Keratinocyte (primary cell): ENCODE measurements at regions not wholly inside any gene's neighbourhood (a gene's known extent, or its start where the extent isn't known, plus 50 kb on each side); places are given as distances from the start of the nearest gene placed in this dataset.

Experiments used
- DNase-seq: peaks from one replicate; pipeline ENCODE4 v3.0.0-alpha.2; 2011; ENCODE audit warnings: low read depth, missing footprints, low spot score
- FAIRE-seq: peaks from 2 replicates; lab custom pipeline; 2011; peaks lifted over from hg19 to GRCh38; lab: Jason Lieb, UNC
- H2AFZ ChIP-seq: 2 replicates; pipeline ENCODE4 v1.6.0; 2012; ENCODE audit warnings: low read length, control low read depth, inconsistent platforms; ENCODE audit not compliant: control insufficient read depth
- H3K27ac ChIP-seq: 2 replicates; pipeline ENCODE4 v1.5.1; 2011; ENCODE audit warnings: low read length; ENCODE audit not compliant: control insufficient read depth, insufficient read depth
- H3K27me3 ChIP-seq: 3 replicates; pipeline ENCODE4 v1.6.0; 2011; ENCODE audit warnings: low read length; ENCODE audit not compliant: control insufficient read depth, insufficient read depth; ENCODE audit errors: extremely low read depth
- H3K36me3 ChIP-seq, 2 experiments: 2 replicates in 1 of 2; 3 replicates in 1 of 2; pipeline ENCODE4 v1.5.1; 2011; ENCODE audit warnings: low read length in 2 of 2, mild to moderate bottlenecking in 1 of 2; ENCODE audit not compliant: control insufficient read depth in 2 of 2, insufficient read depth in 2 of 2; ENCODE audit errors: extremely low read depth in 1 of 2
- H3K4me1 ChIP-seq: 3 replicates; pipeline ENCODE4 v1.5.1; 2011; ENCODE audit warnings: low read length; ENCODE audit not compliant: control insufficient read depth, insufficient read depth; ENCODE audit errors: extremely low read depth
- H3K4me2 ChIP-seq: 3 replicates; pipeline ENCODE4 v1.6.0; 2011; ENCODE audit warnings: low read depth, low read length; ENCODE audit not compliant: control insufficient read depth, insufficient read depth; ENCODE audit errors: extremely low read depth
- H3K4me3 ChIP-seq, 3 experiments: fragments of 200-600 bp in 1 of 3; sonication (generic) in 1 of 3; 2 replicates in 2 of 3; 3 replicates in 1 of 3; pipeline ENCODE4 v1.5.1; 2011 to 2016; ENCODE audit warnings: low read length in 3 of 3, mild to moderate bottlenecking in 3 of 3, control low read depth in 2 of 3, inconsistent platforms in 1 of 3, low read depth in 1 of 3, mixed read lengths in 1 of 3, mixed run types in 1 of 3, moderate library complexity in 1 of 3; ENCODE audit not compliant: control insufficient read depth in 2 of 3, insufficient read depth in 2 of 3; ENCODE audit errors: extremely low read depth in 1 of 3
- H3K79me2 ChIP-seq: 2 replicates; pipeline ENCODE4 v1.6.0; 2012; ENCODE audit warnings: low read length; ENCODE audit not compliant: control insufficient read depth, insufficient read depth
- H3K9ac ChIP-seq: 3 replicates; pipeline ENCODE4 v1.6.0; 2011; ENCODE audit warnings: low read length; ENCODE audit not compliant: control insufficient read depth, insufficient read depth; ENCODE audit errors: extremely low read depth
- H3K9me1 ChIP-seq: 3 replicates; pipeline ENCODE4 v1.6.0; 2011; ENCODE audit warnings: low read length; ENCODE audit not compliant: control insufficient read depth, insufficient read depth; ENCODE audit errors: extremely low read depth
- H3K9me3 ChIP-seq: 2 replicates; pipeline ENCODE4 v1.5.1; 2012; ENCODE audit warnings: low read depth, low read length; ENCODE audit not compliant: control insufficient read depth
- H4K20me1 ChIP-seq: 3 replicates; pipeline ENCODE4 v1.6.0; 2011; ENCODE audit warnings: low read length; ENCODE audit not compliant: control insufficient read depth, insufficient read depth; ENCODE audit errors: extremely low read depth
- EZH2 ChIP-seq: IDR thresholded peaks from one replicate; pipeline ENCODE4 v1.6.1; 2012; ENCODE audit warnings: inconsistent platforms, mild to moderate bottlenecking, low read length, moderate library complexity
- dilution Hi-C: fragments of 300-500 bp; cut with MboI; formaldehyde crosslinking; loops from one replicate; pipeline ENCODE4 v1.7.0; 2020; ENCODE audit warnings: low sequenced_read_pairs; ENCODE audit not compliant: extremely low pct_ligation_motif_present
- TF ChIP-seq, protein P1 (sequence below), 3 experiments: IDR thresholded peaks in 1 of 3; conservative IDR thresholded peaks in 1 of 3; optimal IDR thresholded peaks in 1 of 3; 2 replicates in 2 of 3; 3 replicates in 1 of 3; pipeline versions ENCODE3 to v1.5.1; 2011; ENCODE audit warnings: low read length in 3 of 3, mild to moderate bottlenecking in 3 of 3, moderate library complexity in 2 of 3, control low read depth in 1 of 3, inconsistent platforms in 1 of 3; ENCODE audit not compliant: insufficient read depth in 2 of 3; ENCODE audit errors: extremely low read depth in 1 of 3

- H3K9me3 ChIP-seq: no peaks in the 10 kb centered on the region
- no peaks in the 10 kb centered on the region for H3K9me1 ChIP-seq
- no peak overlapping the region for H2AFZ ChIP-seq
- no peak overlapping the region for H3K4me3 ChIP-seq
- H3K27me3 ChIP-seq: no peaks in the 10 kb centered on the region
- no peak overlapping the region for H3K9ac ChIP-seq
- no peaks in the 10 kb centered on the region for H4K20me1 ChIP-seq
- H3K4me2 ChIP-seq: no peak overlapping the region
- TF ChIP-seq, protein P1, sequence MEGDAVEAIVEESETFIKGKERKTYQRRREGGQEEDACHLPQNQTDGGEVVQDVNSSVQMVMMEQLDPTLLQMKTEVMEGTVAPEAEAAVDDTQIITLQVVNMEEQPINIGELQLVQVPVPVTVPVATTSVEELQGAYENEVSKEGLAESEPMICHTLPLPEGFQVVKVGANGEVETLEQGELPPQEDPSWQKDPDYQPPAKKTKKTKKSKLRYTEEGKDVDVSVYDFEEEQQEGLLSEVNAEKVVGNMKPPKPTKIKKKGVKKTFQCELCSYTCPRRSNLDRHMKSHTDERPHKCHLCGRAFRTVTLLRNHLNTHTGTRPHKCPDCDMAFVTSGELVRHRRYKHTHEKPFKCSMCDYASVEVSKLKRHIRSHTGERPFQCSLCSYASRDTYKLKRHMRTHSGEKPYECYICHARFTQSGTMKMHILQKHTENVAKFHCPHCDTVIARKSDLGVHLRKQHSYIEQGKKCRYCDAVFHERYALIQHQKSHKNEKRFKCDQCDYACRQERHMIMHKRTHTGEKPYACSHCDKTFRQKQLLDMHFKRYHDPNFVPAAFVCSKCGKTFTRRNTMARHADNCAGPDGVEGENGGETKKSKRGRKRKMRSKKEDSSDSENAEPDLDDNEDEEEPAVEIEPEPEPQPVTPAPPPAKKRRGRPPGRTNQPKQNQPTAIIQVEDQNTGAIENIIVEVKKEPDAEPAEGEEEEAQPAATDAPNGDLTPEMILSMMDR (optimal IDR thresholded peaks at IDR 0.05 in 1 of 3, IDR thresholded peaks at IDR 0.05 in 1 of 3, conservative IDR thresholded peaks at IDR 0.05 in 1 of 3; ENCODE audit: extremely low read depth in 1 of 3, insufficient read depth in 2 of 3, low read length in 3 of 3): no peak
- TF ChIP-seq EZH2: no peak
- H3K79me2 ChIP-seq: no peaks in the 10 kb centered on the region
- no peaks in the 10 kb centered on the region for H3K36me3 ChIP-seq
- H3K4me1 ChIP-seq: peaks cover 12% of the 10 kb centered on the region
- no peak overlapping the region for H3K27ac ChIP-seq
- FAIRE-seq: no peak
- no peak for DNase-seq
- dilution Hi-C loops: no loop called here
Measured at GRCh38 chr20:4484379-4484997, 201.8 kb upstream of the PRNP start.

DNA sequence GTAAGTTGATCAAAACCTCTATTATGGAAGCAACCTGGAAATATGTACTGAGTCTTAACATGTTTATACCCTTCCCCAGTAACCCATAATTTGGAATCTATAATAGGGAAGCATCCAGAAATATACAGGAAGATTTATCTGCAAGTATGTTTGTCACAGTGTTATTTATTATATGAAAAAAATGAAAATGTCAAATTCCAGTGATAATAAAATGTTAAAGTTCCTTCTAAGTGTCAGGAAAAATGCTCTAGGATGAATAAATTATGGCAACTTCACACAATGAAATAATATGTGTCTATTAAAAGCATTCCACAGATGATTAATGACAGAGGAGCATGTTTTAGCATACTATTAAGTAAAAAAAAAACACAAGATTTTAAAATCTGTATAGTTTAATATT, 202.3 kb upstream of the PRNP start:
- dilution Hi-C loops: no loop called here
- Histone ChIP-seq H3K27me3 (no peaks in the 10 kb centered on the region), H3K4me3 (no peak overlapping the region), H3K9me1 (no peaks in the 10 kb centered on the region), H4K20me1 (no peaks in the 10 kb centered on the region), H2AFZ (no peak overlapping the region), H3K4me2 (no peak overlapping the region), H3K79me2 (no peaks in the 10 kb centered on the region), H3K9me3 (no peaks in the 10 kb centered on the region), H3K36me3 (no peaks in the 10 kb centered on the region), H3K9ac (no peak overlapping the region), H3K4me1 (peaks cover 9% of the 10 kb centered on the region), H3K27ac (no peak overlapping the region)
- DNase-seq (no peak), FAIRE-seq (no peak)
- TF ChIP-seq, protein P1 (optimal IDR thresholded peaks at IDR 0.05 in 1 of 3, IDR thresholded peaks at IDR 0.05 in 1 of 3, conservative IDR thresholded peaks at IDR 0.05 in 1 of 3; ENCODE audit: extremely low read depth in 1 of 3, insufficient read depth in 2 of 3, low read length in 3 of 3): no peak
- no peak for TF ChIP-seq EZH2
